HCT116 (cell line): ENCODE measurements at regions not wholly inside any gene's neighbourhood (a gene's known extent, or its start where the extent isn't known, plus 50 kb on each side); places are given as distances from the start of the nearest gene placed in this dataset.

ENCODE experiments used
- ATAC-seq: fragments of 200-7000 bp; cut with Tn5 transposase; 2 replicates; pipeline ENCODE4 v1.9.1; 2020; ENCODE audit warnings: mild to moderate bottlenecking, moderate library complexity
- BruUV-seq: library from RNA; stranded (reverse); fragments of 400-500 nt; replicated peaks from 2 replicates; lab custom pipeline; 2021; lab: Mats Ljungman, UMichigan
- CTCF ChIA-PET: fragments of 300-600 bp; sonication (Branson Sonifier 250); formaldehyde crosslinking; loops from one replicate; lab custom pipeline; 2021; ENCODE audit warnings: antibody characterized with exemption; lab: Charles Lee
- POLR2A ChIA-PET: fragments of 300-600, 350-600 bp; sonication (Branson Sonifier 250); formaldehyde crosslinking; loops from one replicate; lab custom pipeline; 2021; ENCODE audit warnings: antibody characterized with exemption; lab: Charles Lee
- RAD21 ChIA-PET, 2 experiments: fragments of 300-600 bp; sonication (Branson Sonifier 250); formaldehyde crosslinking; loops; one replicate each; lab custom pipeline; 2023; ENCODE audit warnings: low total read pairs in 2 of 2; ENCODE audit not compliant: uncharacterized antibody in 2 of 2, unreplicated experiment in 2 of 2, low non-redundant PET in 1 of 2; lab: Charles Lee
- DNase-seq: peaks from one replicate; pipeline ENCODE4 v3.0.0-alpha.2; 2010; ENCODE audit warnings: low read depth, low spot score
- H2AFZ ChIP-seq: fragments of 200-600 bp; shearing (Covaris generic), sonication (generic); 2 replicates; pipeline ENCODE4 v1.6.1; 2017; ENCODE audit warnings: low read depth, mixed run types, mixed read lengths, antibody characterized with exemption, low read length; ENCODE audit not compliant: poor library complexity, severe bottlenecking
- H3K27ac ChIP-seq: 2 replicates; pipeline ENCODE4 v1.5.1; 2012; ENCODE audit warnings: low read depth, low read length
- H3K27me3 ChIP-seq: fragments of 200-600 bp; sonication (generic); 2 replicates; pipeline ENCODE4 v1.6.1; 2016; ENCODE audit warnings: mixed run types, low read length, mixed read lengths; ENCODE audit not compliant: insufficient read depth
- H3K36me3 ChIP-seq, 2 experiments: fragments of 200-500 bp in 1 of 2; fragments of 200-600 bp in 1 of 2; sonication (Bioruptor generic) in 1 of 2; sonication (generic) in 1 of 2; 2 replicates each; pipeline versions ENCODE4 v1.5.1 to v1.6.1; 2014 to 2016; ENCODE audit warnings: low read length in 2 of 2, inconsistent platforms in 1 of 2, mixed read lengths in 1 of 2, mixed run types in 1 of 2; ENCODE audit not compliant: insufficient read depth in 2 of 2, control insufficient read depth in 1 of 2
- H3K4me1 ChIP-seq, 2 experiments: fragments of 200-600 bp in 1 of 2; sonication (generic) in 1 of 2; 2 replicates each; pipeline versions ENCODE4 v1.5.1 to v1.6.1; 2012 to 2017; ENCODE audit warnings: low read length in 2 of 2, inconsistent platforms in 1 of 2, mild to moderate bottlenecking in 1 of 2, mixed read lengths in 1 of 2, mixed run types in 1 of 2, moderate library complexity in 1 of 2; ENCODE audit not compliant: insufficient read depth in 2 of 2, control insufficient read depth in 1 of 2
- H3K4me2 ChIP-seq: fragments of 200-600 bp; sonication (generic); 2 replicates; pipeline ENCODE4 v1.6.1; 2017; ENCODE audit warnings: mixed run types, low read length, mixed read lengths
- H3K4me3 ChIP-seq, 2 experiments: fragments of 200-600 bp in 1 of 2; sonication (generic) in 1 of 2; replicated peaks in 1 of 2; 2 replicates each; pipeline ENCODE4 v1.5.1; 2011 to 2016; ENCODE audit warnings: low read length in 2 of 2, control low read depth in 1 of 2, low read depth in 1 of 2, mild to moderate bottlenecking in 1 of 2, mixed read lengths in 1 of 2, mixed run types in 1 of 2
- H3K79me2 ChIP-seq: fragments of 200-600 bp; sonication (generic); 2 replicates; pipeline ENCODE4 v1.6.1; 2017; ENCODE audit warnings: mild to moderate bottlenecking, mixed run types, low read length, moderate library complexity, mixed read lengths; ENCODE audit not compliant: insufficient read depth
- H3K9ac ChIP-seq: fragments of 200-600 bp; sonication (generic); 2 replicates; pipeline ENCODE4 v1.6.1; 2016; ENCODE audit warnings: low read length, mixed read lengths
- H3K9me2 ChIP-seq: fragments of 200-600 bp; sonication (generic), shearing (Covaris generic); 2 replicates; pipeline ENCODE4 v1.6.1; 2017; ENCODE audit warnings: mixed run types, mild to moderate bottlenecking, moderate library complexity; ENCODE audit not compliant: insufficient read depth
- H3K9me3 ChIP-seq, 2 experiments: fragments of 200-500 bp in 1 of 2; fragments of 200-600 bp in 1 of 2; sonication (Bioruptor generic) in 1 of 2; sonication (generic) in 1 of 2; 2 replicates each; pipeline ENCODE4 v1.6.1; 2014 to 2017; ENCODE audit warnings: low read length in 2 of 2, mixed read lengths in 2 of 2, inconsistent platforms in 1 of 2, low read depth in 1 of 2, mild to moderate bottlenecking in 1 of 2, mixed run types in 1 of 2, moderate library complexity in 1 of 2; ENCODE audit not compliant: control insufficient read depth in 1 of 2, insufficient read depth in 1 of 2
- H4K20me1 ChIP-seq: fragments of 200-600 bp; sonication (generic), shearing (Covaris generic); 2 replicates; pipeline ENCODE4 v1.6.1; 2017; ENCODE audit warnings: mixed run types, mild to moderate bottlenecking, moderate library complexity; ENCODE audit not compliant: insufficient read depth
- ATF3 ChIP-seq: IDR thresholded peaks from 2 replicates; pipeline ENCODE4 v1.6.1; 2012
- CEBPB ChIP-seq: IDR thresholded peaks from 2 replicates; pipeline ENCODE4 v1.6.1; 2012; ENCODE audit warnings: low read depth
- CTCF ChIP-seq, 3 experiments: fragments of 200-600 bp in 1 of 3; sonication (generic) in 1 of 3; IDR thresholded peaks in 2 of 3; conservative IDR thresholded peaks in 1 of 3; 2 replicates each; pipeline ENCODE4 v1.5.1; 2012 to 2017; ENCODE audit warnings: low read depth in 2 of 3, low read length in 2 of 3, antibody characterized with exemption in 1 of 3, borderline replicate concordance in 1 of 3, control low read depth in 1 of 3, mild to moderate bottlenecking in 1 of 3, mixed read lengths in 1 of 3, mixed run types in 1 of 3, moderate library complexity in 1 of 3; ENCODE audit not compliant: insufficient read depth in 1 of 3
- EGR1 ChIP-seq: IDR thresholded peaks from 2 replicates; pipeline ENCODE4 v1.6.1; 2012; ENCODE audit warnings: low read depth
- EZH2phosphoT487 ChIP-seq: fragments of 200-600 bp; IDR thresholded peaks from 2 replicates; pipeline ENCODE4 v1.6.1; 2018; ENCODE audit warnings: antibody characterized with exemption, borderline replicate concordance
- FOSL1 ChIP-seq: IDR thresholded peaks from 2 replicates; pipeline ENCODE4 v1.6.1; 2012; ENCODE audit warnings: low read depth
- JUND ChIP-seq: IDR thresholded peaks from 2 replicates; pipeline ENCODE4 v1.6.1; 2012
- MAX ChIP-seq: IDR thresholded peaks from 2 replicates; pipeline ENCODE4 v1.6.1; 2012
- POLR2A ChIP-seq: IDR thresholded peaks from 2 replicates; pipeline ENCODE4 v1.7.0; 2011; ENCODE audit warnings: borderline replicate concordance; ENCODE audit not compliant: insufficient read depth, insufficient read length; ENCODE audit errors: extremely low read depth
- POLR2AphosphoS5 ChIP-seq: IDR thresholded peaks from 2 replicates; pipeline ENCODE4 v1.6.1; 2011; ENCODE audit warnings: mild to moderate bottlenecking, low read depth, low read length, moderate library complexity
- RAD21 ChIP-seq: IDR thresholded peaks from 2 replicates; pipeline ENCODE4 v1.6.1; 2012; ENCODE audit warnings: low read depth, mild to moderate bottlenecking
- REST ChIP-seq: IDR thresholded peaks from 2 replicates; pipeline ENCODE4 v1.6.1; 2012; ENCODE audit warnings: low read depth
- SIN3A ChIP-seq: IDR thresholded peaks from 2 replicates; pipeline ENCODE4 v1.6.1; 2012; ENCODE audit warnings: low read depth
- SP1 ChIP-seq: IDR thresholded peaks from 2 replicates; pipeline ENCODE4 v1.6.1; 2012; ENCODE audit warnings: low read depth
- SRF ChIP-seq: IDR thresholded peaks from 2 replicates; pipeline ENCODE4 v1.6.1; 2012; ENCODE audit warnings: low read depth
- ZBTB33 ChIP-seq: IDR thresholded peaks from 2 replicates; pipeline ENCODE4 v1.6.1; 2011; ENCODE audit warnings: mild to moderate bottlenecking, low read length, moderate library complexity; ENCODE audit not compliant: insufficient replicate concordance; ENCODE audit errors: extremely low read depth
- ZNF274 ChIP-seq: fragments of 200-500 bp; sonication (Bioruptor generic); IDR thresholded peaks from 2 replicates; pipeline ENCODE4 v1.6.1; 2014; ENCODE audit warnings: mild to moderate bottlenecking, low read depth, low read length, inconsistent platforms
- intact Hi-C: fragments of 100-400 bp; cut with micrococcal nuclease; formaldehyde crosslinking; loops from 2 replicates; pipeline ENCODE4 v1.10.0; 2022

GRCh38 chr6:100171533-100172321 is 177.7 kb upstream of the MCHR2 start:
- H3K4me1 ChIP-seq = peaks cover 5 to 8% of the 10 kb centered on the region in 2 experiments; a peak in 2 of 4 replicates
- ChIA-PET POLR2A (no interaction called here), CTCF (no interaction called here), RAD21 (no interaction called here)
- no peak overlapping the region for H3K27ac ChIP-seq
- TF ChIP-seq CEBPB (no peak), EGR1 (no peak), JUND (no peak), ZBTB33 (no peak), ZNF274 (no peak), ATF3 (no peak), CTCF (IDR thresholded peaks at IDR 0.05 in 2 of 3, conservative IDR thresholded peaks at IDR 0.05 in 1 of 3; ENCODE audit: borderline replicate concordance in 1 of 3, insufficient read depth in 1 of 3, low read depth in 2 of 3, low read length in 2 of 3) (no peak), EZH2phosphoT487 (no peak), REST (no peak), MAX (no peak), SIN3A (no peak), SP1 (no peak), SRF (no peak), POLR2A (no peak), RAD21 (no peak), FOSL1 (no peak), POLR2AphosphoS5 (no peak)
- ATAC-seq (no peak), DNase-seq (no peak)
- no peaks in the 10 kb centered on the region for H3K36me3 ChIP-seq
- no peaks in the 10 kb centered on the region for H3K79me2 ChIP-seq
- no peak overlapping the region for H3K9ac ChIP-seq
- H3K4me3 ChIP-seq = no peak overlapping the region
- no peaks in the 10 kb centered on the region for H4K20me1 ChIP-seq
- no peak overlapping the region for H2AFZ ChIP-seq
- BruUV-seq = no TSS peak
- H3K4me2 ChIP-seq = no peak overlapping the region
- H3K9me2 ChIP-seq = no peaks in the 10 kb centered on the region
- H3K9me3 ChIP-seq = no peaks in the 10 kb centered on the region
- no peaks in the 10 kb centered on the region for H3K27me3 ChIP-seq
- intact Hi-C loops = no loop called here
